ENCODE measurements at regions not wholly inside any gene's neighbourhood (a gene's known extent, or its start where the extent isn't known, plus 50 kb on each side); places are given as distances from the start of the nearest gene placed in this dataset.

DNA sequence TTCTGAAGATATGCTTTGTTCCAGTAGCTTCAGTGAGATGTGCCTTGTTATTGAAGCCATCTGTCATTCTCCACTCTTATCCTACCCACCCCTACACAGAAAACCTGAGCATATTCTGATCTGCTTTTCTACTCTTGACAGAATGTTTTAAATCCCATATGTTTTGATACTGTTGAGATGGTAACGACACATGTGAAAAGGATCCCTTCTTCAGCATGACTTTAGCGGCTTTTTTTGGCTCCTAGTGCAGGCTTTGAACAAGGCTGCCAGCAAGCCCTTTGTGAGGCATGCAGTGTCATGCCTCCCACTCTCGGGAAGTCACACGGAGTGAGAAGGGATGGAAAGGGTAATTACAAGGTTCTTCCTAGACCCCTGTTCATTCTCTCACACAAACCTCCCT lies 228.8 kb upstream of the RGS6 start:
- TF ChIP-seq FOS (IDR thresholded peaks at IDR 0.05; ENCODE audit: borderline replicate concordance, insufficient read depth, low read length) (no peak), EZH2 (IDR thresholded peaks at IDR 0.05; ENCODE audit: borderline replicate concordance, low read depth, low read length, severe bottlenecking) (no peak), GATA2 (IDR thresholded peaks at IDR 0.05; ENCODE audit: insufficient read depth, insufficient read length, low read depth, low read length) (no peak), MYC (IDR thresholded peaks at IDR 0.05; ENCODE audit: low read depth, low read length) (no peak), JUN (IDR thresholded peaks at IDR 0.05; ENCODE audit: borderline replicate concordance, insufficient read depth, insufficient read length, low read depth) (no peak), POLR2A (IDR thresholded peaks at IDR 0.05; ENCODE audit: low read depth, low read length) (no peak)
- TF ChIP-seq, protein P1, sequence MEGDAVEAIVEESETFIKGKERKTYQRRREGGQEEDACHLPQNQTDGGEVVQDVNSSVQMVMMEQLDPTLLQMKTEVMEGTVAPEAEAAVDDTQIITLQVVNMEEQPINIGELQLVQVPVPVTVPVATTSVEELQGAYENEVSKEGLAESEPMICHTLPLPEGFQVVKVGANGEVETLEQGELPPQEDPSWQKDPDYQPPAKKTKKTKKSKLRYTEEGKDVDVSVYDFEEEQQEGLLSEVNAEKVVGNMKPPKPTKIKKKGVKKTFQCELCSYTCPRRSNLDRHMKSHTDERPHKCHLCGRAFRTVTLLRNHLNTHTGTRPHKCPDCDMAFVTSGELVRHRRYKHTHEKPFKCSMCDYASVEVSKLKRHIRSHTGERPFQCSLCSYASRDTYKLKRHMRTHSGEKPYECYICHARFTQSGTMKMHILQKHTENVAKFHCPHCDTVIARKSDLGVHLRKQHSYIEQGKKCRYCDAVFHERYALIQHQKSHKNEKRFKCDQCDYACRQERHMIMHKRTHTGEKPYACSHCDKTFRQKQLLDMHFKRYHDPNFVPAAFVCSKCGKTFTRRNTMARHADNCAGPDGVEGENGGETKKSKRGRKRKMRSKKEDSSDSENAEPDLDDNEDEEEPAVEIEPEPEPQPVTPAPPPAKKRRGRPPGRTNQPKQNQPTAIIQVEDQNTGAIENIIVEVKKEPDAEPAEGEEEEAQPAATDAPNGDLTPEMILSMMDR (IDR thresholded peaks at IDR 0.05; ENCODE audit: extremely low read depth in 1 of 2, insufficient read depth in 1 of 2, low read depth in 1 of 2, low read length in 2 of 2), result no peak
- TF ChIP-seq, protein P2, sequence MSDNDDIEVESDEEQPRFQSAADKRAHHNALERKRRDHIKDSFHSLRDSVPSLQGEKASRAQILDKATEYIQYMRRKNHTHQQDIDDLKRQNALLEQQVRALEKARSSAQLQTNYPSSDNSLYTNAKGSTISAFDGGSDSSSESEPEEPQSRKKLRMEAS (IDR thresholded peaks at IDR 0.05; ENCODE audit: insufficient read depth, insufficient read length), result no peak
- POLR2A ChIA-PET, result no interaction called here
- H4K20me1 ChIP-seq (replicated peaks; ENCODE audit: control insufficient read depth, extremely low read depth, insufficient read depth, low read length), result no peaks in the 10 kb centered on the region
- no peaks in the 10 kb centered on the region for H3K27me3 ChIP-seq (ENCODE audit: control insufficient read depth in 2 of 2, insufficient read depth in 2 of 2, low read length in 2 of 2)
- CTCF ChIA-PET, result interaction anchor here (1.4 kb wide), 1 partner anchor 50 kb away, joined by 4 read pairs; no protein-coding TSS in a partner anchor
- dilution Hi-C loops (cut with MboI; ENCODE audit: extremely low pct_ligation_motif_present, low sequenced_read_pairs), result no loop called here
- FAIRE-seq (no peak), DNase-seq (ENCODE audit: low read depth, low spot score) (no peak)
- H3K36me3 ChIP-seq (ENCODE audit: control insufficient read depth in 2 of 2, extremely low read depth in 1 of 2, insufficient read depth in 2 of 2, low read length in 2 of 2), result peaks cover 0 to 2% of the 10 kb centered on the region in 2 experiments
- no peaks in the 10 kb centered on the region for H3K9me3 ChIP-seq (replicated peaks; ENCODE audit: control insufficient read depth, insufficient read depth, low read length)
- H3K9ac ChIP-seq (replicated peaks; ENCODE audit: extremely low read depth, insufficient read depth, low read length), result no peak overlapping the region
- no peaks in the 10 kb centered on the region for H3K9me1 ChIP-seq (replicated peaks; ENCODE audit: control insufficient read depth, extremely low read depth, insufficient read depth, low read length)
- BruUV-seq (replicated peaks), result no TSS peak
- H3K4me2 ChIP-seq (ENCODE audit: insufficient read depth, low read length), result no peak overlapping the region
- H2AFZ ChIP-seq (ENCODE audit: low read depth, low read length), result no peak overlapping the region
- H3K4me3 ChIP-seq (replicated peaks in 1 of 3; ENCODE audit: insufficient read depth in 1 of 3, low read depth in 1 of 3, low read length in 3 of 3), result no peak overlapping the region
- no peaks in the 10 kb centered on the region for H3K79me2 ChIP-seq (ENCODE audit: control insufficient read depth, insufficient read depth, low read length)
- peaks cover 6% of the 10 kb centered on the region for H3K4me1 ChIP-seq (ENCODE audit: control insufficient read depth, extremely low read depth, insufficient read depth, low read length)
- intact Hi-C loops (cut with micrococcal nuclease), result no loop called here
- no peak overlapping the region for H3K27ac ChIP-seq (ENCODE audit: insufficient read depth, low read depth, low read length)
